ENCODE measurements at regions not wholly inside any gene's neighbourhood (a gene's known extent, or its start where the extent isn't known, plus 50 kb on each side); places are given as distances from the start of the nearest gene placed in this dataset.

- no peak for TF ChIP-seq ZBTB26 (tag by site-specific recombination; optimal IDR thresholded peaks at IDR 0.05)
- TF ChIP-seq ZBTB17 (tag by site-specific recombination; IDR thresholded peaks at IDR 0.05), result no peak
- no peak for TF ChIP-seq ZNF175 (tag by site-specific recombination; IDR thresholded peaks at IDR 0.05)
These were observed 51.2 kb upstream of the MED12L start (continued) for GRCh38 chr3:151034303-151034702.

GRCh38 chr3:151035072-151035471 lies 50.4 kb upstream of the MED12L start:
- Histone ChIP-seq H3K9me3 (ENCODE audit: control insufficient read depth, insufficient read depth, low read depth, low read length) (no peaks in the 10 kb centered on the region), H3K4me3 (ENCODE audit: low read depth, low read length) (no peak overlapping the region), H3K27ac (ENCODE audit: extremely low read depth, low read depth, low read length) (no peak overlapping the region), H3K4me1 (ENCODE audit: control insufficient read depth, insufficient read depth, low read length) (no peaks in the 10 kb centered on the region), H3K36me3 (ENCODE audit: control insufficient read depth in 2 of 2, insufficient read depth in 1 of 2, low read length in 2 of 2) (no peaks in the 10 kb centered on the region)
- CTCF ChIA-PET, result interaction anchor here (0.6 kb wide), 1 partner anchor 32 kb away, joined by 3 read pairs; no protein-coding TSS in a partner anchor
- no peak for TF ChIP-seq ZNF530 (tag by site-specific recombination; IDR thresholded peaks at IDR 0.05; ENCODE audit: low read depth)
- TF ChIP-seq SCRT1 (tag by site-specific recombination; IDR thresholded peaks at IDR 0.05; ENCODE audit: borderline replicate concordance), result no peak
- TF ChIP-seq ZNF274 (IDR thresholded peaks at IDR 0.05; ENCODE audit: low read length), result no peak
- TF ChIP-seq ZNF274 (tag by site-specific recombination; IDR thresholded peaks at IDR 0.05; ENCODE audit: borderline replicate concordance), result no peak
- no peak for TF ChIP-seq ZNF843 (tag by site-specific recombination; IDR thresholded peaks at IDR 0.05)
- no peak for TF ChIP-seq ZFP69B (tag by site-specific recombination; IDR thresholded peaks at IDR 0.05)
- TF ChIP-seq ZNF121 (tag by site-specific recombination; IDR thresholded peaks at IDR 0.05), result no peak
- no peak for TF ChIP-seq ZNF324 (tag by site-specific recombination; IDR thresholded peaks at IDR 0.05)
- no peak for TF ChIP-seq ZNF211 (tag by site-specific recombination; IDR thresholded peaks at IDR 0.05; ENCODE audit: low read depth)
- no peak for TF ChIP-seq ZNF48 (tag by site-specific recombination; IDR thresholded peaks at IDR 0.05)
- TF ChIP-seq ZBTB7A (tag by site-specific recombination; IDR thresholded peaks at IDR 0.05; ENCODE audit: low read depth), result no peak
- no peak for TF ChIP-seq YY1 (tag by site-specific recombination; IDR thresholded peaks at IDR 0.05)
- no peak for TF ChIP-seq ZNF600 (tag by site-specific recombination; IDR thresholded peaks at IDR 0.05)
- TF ChIP-seq ZNF114 (tag by site-specific recombination; IDR thresholded peaks at IDR 0.05), result no peak
- TF ChIP-seq ZNF776 (tag by site-specific recombination; IDR thresholded peaks at IDR 0.05; ENCODE audit: borderline replicate concordance), result no peak
- TF ChIP-seq FEZF1 (tag by site-specific recombination; IDR thresholded peaks at IDR 0.05), result no peak
- TF ChIP-seq YY2 (tag by site-specific recombination; IDR thresholded peaks at IDR 0.05), result no peak
- POLR2A ChIA-PET, result no interaction called here

Data from HEK293 (cell line).